GM21576 (cell line): ENCODE measurements at regions not wholly inside any gene's neighbourhood (a gene's known extent, or its start where the extent isn't known, plus 50 kb on each side); places are given as distances from the start of the nearest gene placed in this dataset.
"Not testable (repeated sequence)": the region's sequence is repeated elsewhere in the genome, so short reads cannot be mapped to it uniquely, and the experiment has no call there.

ENCODE experiments used
- ATAC-seq: cut with Tn5 transposase; IDR thresholded peaks from one replicate; pipeline ENCODE4 v1.9.1; 2021; ENCODE audit warnings: mild to moderate bottlenecking, moderate library complexity; ENCODE audit not compliant: unreplicated experiment

DNA sequence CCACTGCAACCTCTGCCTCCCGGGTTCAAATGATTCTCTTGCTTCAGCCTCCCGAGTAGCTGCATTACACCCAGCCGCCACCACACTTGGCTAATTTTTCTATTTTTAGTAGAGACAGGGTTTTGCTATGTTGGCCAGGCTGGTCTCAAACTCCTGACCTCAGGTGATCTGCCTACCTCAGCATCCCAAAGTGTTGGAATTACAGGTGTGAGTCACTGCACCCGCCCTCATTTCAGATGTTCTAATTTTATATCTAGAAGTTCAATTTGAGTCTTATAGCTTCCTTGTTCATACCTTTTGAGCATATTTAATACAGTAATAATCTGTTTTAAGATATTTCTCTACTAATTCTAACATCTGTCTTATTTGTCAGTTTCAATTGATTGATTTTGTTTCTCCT is 159.1 kb downstream of the CYB561 start:
- ATAC-seq = not testable (repeated sequence)

DNA sequence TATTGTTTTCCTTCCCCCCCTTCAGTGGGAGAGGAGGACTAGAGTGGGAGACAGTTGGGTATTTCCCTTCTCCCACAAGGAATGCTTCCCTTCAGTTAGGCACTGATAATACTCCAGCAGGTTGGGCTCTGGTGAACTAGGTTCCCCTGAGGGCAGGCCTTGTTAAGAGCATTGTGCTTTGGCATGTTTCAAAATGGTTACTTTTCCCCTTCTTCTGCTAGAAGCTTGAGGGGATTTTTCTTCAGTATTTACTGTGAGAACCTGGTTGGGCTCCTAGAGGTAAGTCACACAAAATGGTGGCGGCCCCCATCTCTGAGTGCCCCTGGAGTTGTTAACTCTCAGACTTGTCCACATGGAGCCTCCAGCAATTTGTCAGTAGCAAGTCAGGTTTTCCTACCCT is 156.2 kb downstream of the CYB561 start:
- no peak for ATAC-seq

DNA sequence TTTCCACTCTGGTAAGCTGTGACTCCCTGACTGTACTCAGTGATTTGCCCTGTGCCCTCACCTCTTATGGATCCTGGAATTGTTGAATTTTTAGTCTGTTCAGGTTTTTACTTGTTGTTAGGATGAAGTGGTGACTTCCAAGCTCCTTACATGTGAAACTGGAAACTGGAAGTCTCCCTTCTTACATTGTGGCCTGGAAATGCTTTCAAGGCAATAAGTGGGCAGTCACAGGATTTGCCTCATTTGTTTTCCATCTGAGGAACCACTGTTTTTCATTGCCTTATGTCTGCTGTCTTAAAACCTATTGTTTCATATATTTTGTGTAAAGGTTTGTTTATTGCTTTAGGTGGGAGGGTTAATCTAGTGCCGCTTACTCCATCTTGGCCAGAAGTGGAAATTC is 155.8 kb downstream of the CYB561 start:
- no peak for ATAC-seq

DNA sequence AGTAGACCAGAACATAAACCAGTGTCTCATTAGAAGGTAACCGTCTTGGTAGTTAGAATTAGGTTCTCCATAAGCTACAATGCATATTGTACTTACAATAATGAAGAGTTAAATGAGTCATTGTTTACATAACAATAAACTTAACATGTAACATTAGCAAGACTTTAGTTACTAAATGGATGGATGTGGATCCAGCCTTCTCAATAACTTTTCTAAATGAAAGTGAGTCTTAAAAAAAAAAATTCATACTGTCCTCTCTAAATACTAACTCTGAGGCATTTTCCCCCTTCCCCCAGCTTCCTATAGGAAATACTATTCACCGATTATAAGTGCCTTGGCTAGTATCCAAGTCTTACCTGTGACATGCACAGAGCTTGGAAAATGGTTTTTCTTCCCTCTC is 155.3 kb downstream of the CYB561 start:
- ATAC-seq = no peak

DNA sequence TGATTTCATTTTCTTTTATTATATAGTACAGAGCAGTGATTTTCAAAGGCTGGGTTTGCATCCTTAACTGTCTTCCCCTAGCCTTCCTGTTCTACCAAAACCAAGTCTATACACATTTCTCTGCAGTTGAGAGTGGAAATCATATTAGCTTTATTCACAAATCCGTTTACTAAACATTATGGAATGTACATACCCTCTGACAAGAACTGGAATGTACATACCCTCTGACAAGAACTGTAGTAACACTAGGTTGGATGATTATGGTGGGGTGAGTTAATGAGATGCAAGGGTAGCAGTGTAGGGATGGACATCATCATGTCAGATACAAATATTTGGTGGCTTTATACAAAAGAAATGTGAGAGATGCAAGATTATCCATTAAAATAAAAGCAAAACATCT is 154.8 kb downstream of the CYB561 start:
- no peak for ATAC-seq

DNA sequence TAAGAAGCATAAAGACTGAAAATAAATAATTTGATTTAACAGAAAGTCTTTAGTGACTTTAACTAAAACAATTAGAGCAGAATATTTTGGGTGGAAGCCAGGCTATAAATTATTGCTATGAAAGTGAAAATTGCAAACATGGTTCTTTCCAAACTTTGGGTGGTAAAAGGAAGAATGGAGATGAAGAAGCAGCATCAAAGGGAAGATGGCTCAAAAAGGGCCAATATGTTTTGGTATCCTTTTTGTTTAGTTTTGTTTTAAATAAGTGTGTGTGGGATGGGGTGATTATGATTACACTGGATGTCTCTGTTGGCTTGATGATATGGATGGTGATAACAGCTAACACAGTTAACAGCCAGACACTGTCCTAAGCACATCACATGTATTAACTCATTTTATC is 153.7 kb downstream of the CYB561 start:
- ATAC-seq = no peak

DNA sequence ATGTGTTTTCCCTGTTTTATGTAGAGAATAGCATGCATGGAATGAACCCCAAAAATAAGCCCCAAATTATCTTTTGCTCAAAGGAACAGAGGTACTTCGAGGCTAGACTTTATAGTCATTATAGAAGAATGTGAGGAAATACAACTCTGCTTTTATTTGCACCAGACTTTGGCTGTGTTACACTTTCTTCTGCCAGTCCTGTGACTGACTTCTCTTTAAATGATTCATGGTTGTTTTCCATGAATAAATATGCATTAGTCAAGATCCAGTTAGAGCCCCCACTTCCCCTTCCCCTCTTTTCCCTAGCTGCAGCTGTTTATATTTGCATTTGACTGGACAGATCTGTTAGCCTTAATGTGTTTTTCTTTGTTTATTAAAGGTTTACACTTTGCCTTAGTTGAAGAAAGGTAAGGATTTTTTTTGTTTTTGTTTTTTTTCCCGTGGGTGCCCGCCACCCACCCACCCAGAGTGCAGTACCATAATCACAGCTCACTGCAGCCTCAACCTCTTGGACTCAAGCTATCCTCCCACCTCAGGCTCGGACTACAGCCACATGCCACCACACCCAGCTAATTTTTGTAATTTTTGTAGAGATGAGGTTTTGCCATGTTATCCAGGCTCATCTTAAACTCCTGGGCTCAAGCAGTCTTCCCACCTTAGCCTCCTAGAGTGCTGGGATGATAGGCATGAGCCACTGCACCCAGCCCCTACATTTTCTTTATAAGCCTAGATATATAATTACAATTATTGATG is 152.6 kb downstream of the CYB561 start:
- no peak for ATAC-seq

DNA sequence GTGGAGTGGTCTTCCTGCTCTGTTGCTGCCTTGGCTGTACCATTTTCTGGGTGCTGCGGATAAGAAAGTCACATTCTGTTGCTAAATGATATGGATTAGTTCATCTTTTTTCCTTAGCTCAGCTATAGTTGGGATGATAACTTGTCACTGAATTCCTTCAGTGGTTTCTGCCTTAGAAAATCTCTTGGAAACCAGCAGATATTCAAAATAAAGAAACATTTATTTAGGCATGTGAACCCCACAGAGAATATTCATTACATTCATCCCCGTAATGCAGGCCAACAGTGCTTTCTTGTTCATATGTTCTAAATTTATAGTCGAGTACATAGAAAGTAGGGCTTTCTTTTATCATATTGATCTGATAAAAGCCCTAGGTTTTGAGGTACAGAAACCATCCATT is 151.3 kb downstream of the CYB561 start:
- no peak for ATAC-seq

DNA sequence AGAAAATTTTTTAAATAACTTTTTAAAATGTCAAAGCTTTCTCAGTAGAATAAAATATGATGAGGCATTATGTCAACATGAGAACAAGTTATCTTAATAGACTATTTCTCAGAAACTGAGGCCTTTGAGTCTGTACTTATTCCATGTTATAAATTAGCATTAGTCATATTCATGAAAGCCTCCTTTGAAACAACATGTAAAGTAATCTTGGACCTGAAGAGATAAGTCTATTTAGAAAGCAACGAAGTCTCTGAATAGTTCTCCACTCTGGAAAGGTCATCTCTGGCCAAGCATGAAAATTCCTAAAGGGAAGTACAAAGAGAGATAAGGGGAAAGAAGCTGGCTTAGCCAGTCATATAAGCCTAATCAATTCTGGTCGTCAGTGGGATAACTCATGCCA is 150.8 kb downstream of the CYB561 start:
- ATAC-seq = no peak

DNA sequence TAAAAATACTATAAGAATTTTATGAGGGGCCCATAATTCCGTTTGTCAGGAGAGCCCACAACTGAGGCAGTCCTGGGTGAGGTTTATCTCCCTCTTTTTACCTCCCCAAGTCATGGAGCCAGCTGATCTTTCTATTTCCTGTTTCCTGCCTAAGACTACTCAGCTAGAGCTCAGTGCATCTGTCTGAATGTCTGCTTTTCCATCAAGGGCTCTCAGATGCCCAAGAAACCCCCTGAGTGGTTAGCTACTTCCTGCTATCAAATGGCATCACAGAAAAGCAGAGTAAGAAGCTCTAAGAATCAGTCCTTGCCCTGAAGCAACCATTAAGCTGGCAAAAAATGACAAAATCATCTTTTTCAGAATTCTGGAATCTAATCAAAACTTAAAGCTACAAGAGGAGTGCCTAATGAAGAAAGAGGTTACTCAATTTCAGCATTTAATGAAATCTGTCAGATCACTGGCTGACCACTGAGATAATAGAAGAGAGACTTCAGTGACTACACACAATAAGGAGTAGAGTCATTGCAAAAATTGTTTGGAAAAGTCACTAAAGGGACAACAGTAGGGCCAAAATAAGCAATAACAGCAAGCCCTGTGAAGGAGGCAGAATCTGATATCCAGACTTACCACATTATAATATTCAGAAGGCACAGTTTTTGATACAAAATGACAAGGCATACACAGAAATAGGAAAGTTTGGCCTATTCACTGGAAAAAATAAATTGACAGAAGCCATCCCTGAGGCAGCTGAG is 150.1 kb downstream of the CYB561 start:
- no peak for ATAC-seq

DNA sequence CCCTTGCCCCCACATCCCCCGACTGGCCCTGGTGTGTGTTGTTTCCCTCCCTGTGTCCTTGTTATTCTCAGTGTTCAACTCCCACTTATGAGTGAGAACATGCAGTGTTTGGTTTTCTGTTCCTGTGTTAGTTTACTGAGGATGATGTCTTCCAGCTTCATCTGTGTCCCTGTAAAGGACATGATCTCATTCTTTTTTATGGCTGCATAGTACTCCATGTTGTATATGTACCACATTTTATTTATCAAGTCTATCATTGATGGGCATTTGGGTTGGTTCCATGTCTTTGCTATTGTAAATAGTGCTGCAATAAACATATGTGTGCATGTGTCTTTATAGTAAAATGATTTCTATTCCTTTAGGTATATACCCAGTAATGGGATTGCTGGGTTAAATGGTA is 147.2 kb downstream of the CYB561 start:
- not testable (repeated sequence) for ATAC-seq

DNA sequence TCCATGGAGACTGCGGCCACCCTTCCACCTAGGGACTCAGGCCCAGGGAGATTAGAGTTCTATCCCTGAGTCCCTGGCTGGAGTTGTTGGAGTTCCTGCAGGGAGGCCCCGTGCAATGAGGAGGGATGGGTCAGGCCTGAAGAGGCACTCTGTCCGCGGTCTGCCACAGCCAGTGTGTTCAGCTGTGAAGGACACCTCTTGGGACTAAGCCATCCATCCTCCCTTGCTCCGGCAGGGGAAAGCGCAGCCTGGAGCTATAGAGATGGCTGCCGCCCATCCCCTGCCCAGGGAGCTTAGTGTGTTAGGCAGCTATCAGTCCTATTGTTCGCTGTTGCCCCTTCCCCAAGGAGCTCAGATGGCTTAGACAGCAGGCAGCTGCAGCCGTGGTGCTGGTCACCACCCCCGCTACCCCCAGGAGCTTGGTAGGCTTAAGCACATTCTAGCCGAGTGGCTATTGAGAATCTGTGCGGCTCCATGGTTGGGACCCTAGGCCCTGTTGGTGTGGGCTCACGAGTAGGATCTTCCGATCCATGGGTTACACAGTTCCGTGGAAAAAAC is 141.3 kb downstream of the CYB561 start:
- no peak for ATAC-seq

DNA sequence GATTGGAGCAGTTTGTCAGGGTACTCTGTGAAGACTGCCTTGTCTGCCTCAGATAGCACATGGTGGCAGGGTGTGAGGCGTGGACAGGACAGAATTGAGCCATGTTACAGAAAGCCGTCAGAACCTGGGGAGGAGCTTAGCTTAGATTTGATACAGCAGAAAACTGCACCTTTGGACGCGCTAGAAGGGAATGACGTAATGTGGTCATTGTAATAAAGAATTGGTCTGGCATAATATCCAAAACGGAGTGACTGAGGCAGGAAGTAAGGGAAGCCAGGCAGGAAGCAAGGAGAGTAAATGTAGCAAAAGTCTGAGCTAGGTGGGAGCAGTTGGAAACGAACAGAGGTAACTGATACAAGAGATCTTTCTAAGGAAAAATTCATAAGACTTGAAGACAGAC is 140.2 kb downstream of the CYB561 start:
- no peak for ATAC-seq

DNA sequence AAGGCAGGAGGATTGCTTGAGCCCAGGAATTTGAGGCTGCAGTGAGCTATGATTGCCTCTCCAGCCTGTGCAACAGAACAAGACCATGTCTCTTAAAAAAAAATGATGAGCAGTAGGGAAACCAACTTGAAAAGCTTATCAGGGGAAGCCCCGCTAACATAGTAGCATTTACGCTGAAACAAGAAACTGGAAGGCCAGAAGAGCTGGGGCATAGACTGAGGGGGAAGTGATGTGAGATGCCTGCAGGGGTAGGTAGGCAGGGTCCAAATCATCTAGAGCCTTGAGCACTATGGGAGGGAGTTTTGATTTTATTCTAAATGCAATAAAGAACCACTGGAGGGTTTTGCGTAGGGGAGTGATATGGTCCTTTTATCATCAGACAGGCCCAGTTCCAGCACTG is 139.3 kb downstream of the CYB561 start:
- no peak for ATAC-seq

DNA sequence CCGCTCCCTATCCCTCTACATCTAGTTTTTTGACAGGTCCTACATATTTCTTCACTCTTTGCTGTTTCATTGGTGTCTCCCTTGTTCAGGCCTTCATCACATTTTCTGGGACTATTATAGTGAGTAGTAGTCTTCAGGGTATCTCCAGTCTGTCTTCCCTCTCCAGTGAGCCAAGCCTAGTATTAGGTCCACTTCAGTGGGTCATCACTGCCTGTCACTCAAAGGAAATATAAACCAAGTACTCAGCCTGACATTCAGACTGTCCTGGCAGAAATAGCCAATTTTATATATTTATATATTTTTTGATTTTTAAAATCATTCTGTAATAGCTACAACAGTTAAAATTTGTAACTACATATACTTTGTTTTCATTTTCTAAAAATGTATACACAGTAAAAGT is 137.8 kb downstream of the CYB561 start:
- no peak for ATAC-seq

DNA sequence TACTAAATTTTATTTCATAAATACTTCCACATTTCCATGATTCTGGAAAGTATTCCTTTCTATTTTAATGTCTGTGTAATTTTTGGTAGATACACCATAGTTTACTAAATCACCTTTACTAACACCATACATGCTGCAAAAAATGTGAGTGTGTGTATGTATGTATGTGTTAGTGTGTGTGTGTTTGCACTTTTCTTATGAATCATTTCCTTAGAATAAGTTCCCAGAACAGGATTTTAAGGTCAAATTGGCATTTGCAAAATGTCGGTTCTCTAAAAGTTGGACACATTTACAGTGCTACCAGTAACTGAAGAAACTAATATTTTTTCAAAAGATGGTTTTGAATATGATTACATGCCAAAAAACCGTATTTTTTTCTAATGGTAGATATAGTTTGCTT is 137.1 kb downstream of the CYB561 start:
- no peak for ATAC-seq

DNA sequence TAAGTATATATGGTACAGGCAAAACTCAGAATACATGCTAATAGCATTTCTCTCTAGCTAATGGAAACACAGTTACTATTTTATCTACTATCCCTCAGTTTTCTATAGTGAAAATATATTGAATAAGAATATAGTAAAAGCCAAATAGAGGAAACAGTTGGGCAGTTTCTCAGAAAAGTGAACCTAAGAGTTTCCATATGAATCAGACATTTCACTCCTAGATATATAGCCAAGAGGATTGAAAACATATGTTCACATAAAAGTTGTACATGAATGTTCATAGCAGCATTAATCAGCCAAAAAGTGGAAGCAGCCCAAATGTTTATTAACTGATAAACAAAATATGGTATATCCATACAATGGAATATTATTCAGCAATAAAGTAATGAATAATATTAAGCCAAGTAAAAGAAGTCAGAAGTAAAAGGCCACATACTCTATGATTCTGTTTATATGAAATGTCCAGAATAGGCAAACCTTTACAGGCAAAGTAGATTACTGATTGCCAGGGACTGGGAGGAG is 134.6 kb downstream of the CYB561 start:
- ATAC-seq = no peak

DNA sequence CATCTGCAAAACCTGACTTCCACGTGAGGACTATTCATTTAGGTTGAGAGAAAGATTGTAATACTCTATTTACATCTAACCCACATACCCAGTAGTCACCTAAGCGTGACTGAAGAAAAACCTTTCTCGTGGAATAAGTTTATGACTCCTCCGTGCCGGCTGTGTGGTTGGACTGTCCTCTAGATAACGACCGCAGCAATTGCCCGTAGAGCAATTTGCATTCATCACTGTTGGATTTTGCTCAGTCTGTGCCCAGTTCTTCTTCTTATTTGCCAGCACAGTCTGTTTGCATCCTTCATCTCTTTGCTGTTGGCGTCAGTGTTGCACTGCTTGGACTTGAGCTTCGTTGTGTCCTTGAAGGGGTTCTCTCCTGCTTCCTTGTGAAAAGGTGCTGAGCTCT is 131.3 kb downstream of the CYB561 start:
- ATAC-seq = no peak

DNA sequence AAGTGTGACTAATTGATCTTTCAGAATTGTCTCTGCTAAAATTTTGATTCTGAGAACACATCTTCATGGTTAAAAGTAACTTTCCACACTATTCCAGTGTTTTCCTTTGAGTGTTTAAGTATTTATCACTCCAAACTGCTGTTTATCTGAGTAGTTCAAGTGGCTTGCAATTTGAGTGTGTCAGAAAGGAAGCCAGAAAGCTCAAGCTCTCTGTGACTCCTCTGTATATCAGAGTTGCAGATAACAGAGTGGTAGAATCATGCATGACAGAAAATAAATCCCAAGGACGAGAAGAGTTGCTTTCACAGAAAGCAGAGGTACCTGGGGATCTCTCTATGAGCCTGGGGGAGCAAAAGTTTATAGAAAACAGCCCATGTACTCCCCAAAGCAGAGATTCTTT is 130.0 kb downstream of the CYB561 start:
- ATAC-seq = no peak

DNA sequence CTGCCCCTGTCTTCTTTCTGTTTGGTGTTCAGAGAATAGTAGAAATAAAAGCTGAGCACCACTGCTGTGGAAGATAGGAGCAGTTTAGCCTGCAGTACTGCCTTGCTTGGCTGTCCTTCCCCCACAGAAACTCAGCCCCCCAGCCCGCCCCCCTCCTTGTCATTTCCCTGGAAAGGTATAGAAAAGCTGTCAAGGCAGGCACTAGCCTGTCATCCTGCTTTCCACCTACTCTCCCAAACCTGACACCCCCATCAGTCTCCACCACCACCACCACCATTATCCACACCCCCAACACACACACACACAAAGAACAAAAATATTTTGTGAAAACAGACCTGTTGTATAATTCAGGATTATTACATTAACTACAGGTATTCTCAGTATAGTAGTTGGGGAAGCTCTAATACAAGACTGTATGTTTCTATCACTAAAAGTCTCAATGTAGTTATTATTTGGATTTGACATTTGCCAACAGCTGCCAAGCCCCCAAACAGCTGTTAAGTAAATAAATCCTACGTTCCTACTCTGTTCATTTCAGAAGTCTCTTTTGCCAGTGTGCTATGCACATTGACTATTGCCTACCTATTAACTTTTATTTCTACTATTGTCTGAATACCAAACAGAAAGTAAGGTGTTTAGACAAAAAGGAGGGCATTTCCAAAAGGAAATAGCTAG is 128.8 kb downstream of the CYB561 start:
- ATAC-seq = no peak

DNA sequence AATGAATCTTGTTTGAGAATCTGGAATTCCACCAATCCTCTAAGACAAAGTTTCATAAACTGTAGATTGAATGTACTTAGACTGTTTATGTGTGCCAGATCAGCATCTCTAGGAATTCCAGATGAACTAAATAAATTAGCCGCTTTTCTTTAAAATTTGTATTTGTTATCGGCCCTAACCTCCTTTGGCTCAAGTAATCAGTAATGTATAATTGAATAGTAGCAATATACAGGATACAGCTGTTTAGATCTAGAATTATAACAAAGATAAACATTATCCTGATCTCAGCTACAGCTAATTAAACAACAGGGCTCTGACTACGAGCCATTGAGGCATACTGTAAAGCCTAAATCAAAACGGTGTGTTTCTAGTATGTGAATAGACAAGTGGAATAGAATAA is 120.3 kb downstream of the CYB561 start:
- no peak for ATAC-seq

DNA sequence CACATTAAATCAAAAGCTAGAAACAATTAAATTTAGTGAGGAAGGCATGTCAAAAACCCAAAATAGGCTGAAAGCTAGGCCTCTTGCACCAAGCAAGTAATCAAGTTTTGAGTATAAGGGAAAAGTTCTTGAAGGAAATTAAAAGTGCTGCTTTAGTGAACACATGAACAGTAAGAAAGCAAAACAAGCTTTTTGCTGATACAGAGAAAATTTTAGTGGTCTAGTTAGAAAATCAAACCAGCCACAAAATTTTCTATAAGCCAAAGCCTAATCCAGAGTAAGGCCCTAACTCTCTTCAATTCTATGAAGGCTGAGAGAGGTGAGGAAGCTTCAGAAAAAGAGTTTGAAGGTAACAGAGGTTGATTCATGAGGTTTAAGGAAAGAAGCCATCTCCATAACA is 116.2 kb downstream of the CYB561 start:
- no peak for ATAC-seq
